ENCODE measurements at regions not wholly inside any gene's neighbourhood (a gene's known extent, or its start where the extent isn't known, plus 50 kb on each side); places are given as distances from the start of the nearest gene placed in this dataset.

- Histone ChIP-seq H3K27ac (no peak overlapping the region), H3K9me3 (0 out of 3 replicates have a peak, but pooled peaks cover 3% of the 10 kb centered on the region), H3K4me1 (peaks cover 2% of the 10 kb centered on the region; the same call in 2 of the 3 replicates), H3K4me2 (no peak overlapping the region), H3K4me3 (no peak overlapping the region)
- no peak for TF ChIP-seq HOXA7 (CRISPR knock-in tag; IDR thresholded peaks at IDR 0.05)
- TF ChIP-seq NR3C1 (IDR thresholded peaks at IDR 0.05) = no peak
- no peak for TF ChIP-seq ZNF302 (CRISPR knock-in tag; IDR thresholded peaks at IDR 0.05)
- TF ChIP-seq RAD21 (conservative IDR thresholded peaks at IDR 0.05 in 1 of 2, IDR thresholded peaks at IDR 0.05 in 1 of 2) = no peak
- TF ChIP-seq CTCF (IDR thresholded peaks at IDR 0.05) = no peak
- TF ChIP-seq EP300 (IDR thresholded peaks at IDR 0.05) = no peak
- no peak for TF ChIP-seq FOSL2 (IDR thresholded peaks at IDR 0.05)
- no peak for TF ChIP-seq FOSL2 (CRISPR knock-in tag; IDR thresholded peaks at IDR 0.05)
- ATAC-seq (no peak), DNase-seq (ENCODE audit: low read depth in 1 of 2, low spot score in 1 of 2) (no peak), FAIRE-seq (no peak)
- POLR2A ChIA-PET = no interaction called here
- CTCF ChIA-PET = no interaction called here
- WGBS (ENCODE audit: missing lambda C conversion rate) = 60% methylated on average over 2 of the region's 2 CpGs
These were observed 83.5 kb downstream of the MAP1LC3B2 start for GRCh38 chr12:116642683-116643082.

GRCh38 chr12:116642106-116642505, 82.9 kb downstream of the MAP1LC3B2 start:
- ATAC-seq (no peak), FAIRE-seq (no peak), DNase-seq (ENCODE audit: low read depth in 1 of 2, low spot score in 1 of 2) (no peak)
- Histone ChIP-seq H3K4me1 (peaks cover 7% of the 10 kb centered on the region; the same call in 2 of the 3 replicates), H3K27ac (no peak overlapping the region), H3K4me3 (no peak overlapping the region), H3K4me2 (no peak overlapping the region), H3K9me3 (0 out of 3 replicates have a peak, but pooled peaks cover 3% of the 10 kb centered on the region)
- 77% methylated on average over 4 of the region's 4 CpGs for WGBS (ENCODE audit: missing lambda C conversion rate)
- POLR2A ChIA-PET = no interaction called here
- CTCF ChIA-PET = no interaction called here
- no peak for TF ChIP-seq ZFP36 (IDR thresholded peaks at IDR 0.05; ENCODE audit: borderline replicate concordance, partially characterized antibody)
- TF ChIP-seq CBX8 (IDR thresholded peaks at IDR 0.05) = no peak
- TF ChIP-seq CHD4 (IDR thresholded peaks at IDR 0.05; ENCODE audit: borderline replicate concordance) = no peak
- no peak for TF ChIP-seq ELK1 (IDR thresholded peaks at IDR 0.05; ENCODE audit: low read depth, low read length)
- TF ChIP-seq ZSCAN20 (CRISPR knock-in tag; IDR thresholded peaks at IDR 0.05) = no peak
- no peak for TF ChIP-seq ATOH8 (CRISPR knock-in tag; IDR thresholded peaks at IDR 0.05; ENCODE audit: low read depth)
- no peak for TF ChIP-seq HES2 (IDR thresholded peaks at IDR 0.05)
- TF ChIP-seq E2F6 (IDR thresholded peaks at IDR 0.05; ENCODE audit: borderline replicate concordance, low read depth) = no peak
- TF ChIP-seq JUN (IDR thresholded peaks at IDR 0.05) = no peak
- no peak for TF ChIP-seq RFX5 (IDR thresholded peaks at IDR 0.05)

- H3K4me3 ChIP-seq = no peak overlapping the region
- H3K4me2 ChIP-seq = no peak overlapping the region
- 0 out of 3 replicates have a peak, but pooled peaks cover 3% of the 10 kb centered on the region for H3K9me3 ChIP-seq
- DNase-seq (ENCODE audit: low read depth in 1 of 2, low spot score in 1 of 2) = no peak
- TF ChIP-seq CHD4 (IDR thresholded peaks at IDR 0.05; ENCODE audit: borderline replicate concordance) = no peak
- ChIA-PET CTCF (interaction anchor here (0.8 to 1.3 kb wide), 2 partner anchors 20 to 33 kb away, joined by 3 to 4 read pairs; no protein-coding TSS in a partner anchor), POLR2A (no interaction called here)
- FAIRE-seq = no peak
- 61% methylated on average over 1 of the region's 1 CpG for WGBS (ENCODE audit: missing lambda C conversion rate)
- no peak overlapping the region for H3K27ac ChIP-seq
- H3K4me1 ChIP-seq = peaks cover 18% of the 10 kb centered on the region
- no peak for ATAC-seq
These were observed 81.1 kb downstream of the MAP1LC3B2 start for GRCh38 chr12:116640281-116640680.
